ENCODE measurements at regions not wholly inside any gene's neighbourhood (a gene's known extent, or its start where the extent isn't known, plus 50 kb on each side); places are given as distances from the start of the nearest gene placed in this dataset.

GRCh38 chr5:133698646-133699526 lies 86.5 kb upstream of the FSTL4 start:
- TF ChIP-seq, protein P1, sequence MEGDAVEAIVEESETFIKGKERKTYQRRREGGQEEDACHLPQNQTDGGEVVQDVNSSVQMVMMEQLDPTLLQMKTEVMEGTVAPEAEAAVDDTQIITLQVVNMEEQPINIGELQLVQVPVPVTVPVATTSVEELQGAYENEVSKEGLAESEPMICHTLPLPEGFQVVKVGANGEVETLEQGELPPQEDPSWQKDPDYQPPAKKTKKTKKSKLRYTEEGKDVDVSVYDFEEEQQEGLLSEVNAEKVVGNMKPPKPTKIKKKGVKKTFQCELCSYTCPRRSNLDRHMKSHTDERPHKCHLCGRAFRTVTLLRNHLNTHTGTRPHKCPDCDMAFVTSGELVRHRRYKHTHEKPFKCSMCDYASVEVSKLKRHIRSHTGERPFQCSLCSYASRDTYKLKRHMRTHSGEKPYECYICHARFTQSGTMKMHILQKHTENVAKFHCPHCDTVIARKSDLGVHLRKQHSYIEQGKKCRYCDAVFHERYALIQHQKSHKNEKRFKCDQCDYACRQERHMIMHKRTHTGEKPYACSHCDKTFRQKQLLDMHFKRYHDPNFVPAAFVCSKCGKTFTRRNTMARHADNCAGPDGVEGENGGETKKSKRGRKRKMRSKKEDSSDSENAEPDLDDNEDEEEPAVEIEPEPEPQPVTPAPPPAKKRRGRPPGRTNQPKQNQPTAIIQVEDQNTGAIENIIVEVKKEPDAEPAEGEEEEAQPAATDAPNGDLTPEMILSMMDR (IDR thresholded peaks at IDR 0.05; ENCODE audit: low read depth, low read length): no peak
- H3K4me3 ChIP-seq (ENCODE audit: low read depth, low read length): no peak overlapping the region
- no peak for DNase-seq (ENCODE audit: low read depth, low spot score)
- in situ Hi-C loops (cut with HindIII; ENCODE audit: low sequenced_read_pairs): no loop called here

- no peak overlapping the region for H3K4me3 ChIP-seq (ENCODE audit: low read depth, low read length)
- in situ Hi-C loops (cut with HindIII; ENCODE audit: low sequenced_read_pairs): no loop called here
- TF ChIP-seq, protein P1 (IDR thresholded peaks at IDR 0.05; ENCODE audit: low read depth, low read length): no peak
- no peak for DNase-seq (ENCODE audit: low read depth, low spot score)
These were observed 85.9 kb upstream of the FSTL4 start for GRCh38 chr5:133698259-133698554.

GRCh38 chr5:133697536-133698258 lies 85.4 kb upstream of the FSTL4 start:
- H3K4me3 ChIP-seq (ENCODE audit: low read depth, low read length): no peak overlapping the region
- in situ Hi-C loops (cut with HindIII; ENCODE audit: low sequenced_read_pairs): no loop called here
- TF ChIP-seq, protein P1 (IDR thresholded peaks at IDR 0.05; ENCODE audit: low read depth, low read length): no peak
- DNase-seq (ENCODE audit: low read depth, low spot score): no peak

GRCh38 chr5:133696782-133697507 lies 84.6 kb upstream of the FSTL4 start:
- DNase-seq (ENCODE audit: low read depth, low spot score): no peak
- TF ChIP-seq, protein P1 (IDR thresholded peaks at IDR 0.05; ENCODE audit: low read depth, low read length): no peak
- in situ Hi-C loops (cut with HindIII; ENCODE audit: low sequenced_read_pairs): no loop called here
- H3K4me3 ChIP-seq (ENCODE audit: low read depth, low read length): no peak overlapping the region

- DNase-seq (ENCODE audit: low read depth, low spot score): no peak
- TF ChIP-seq, protein P1 (IDR thresholded peaks at IDR 0.05; ENCODE audit: low read depth, low read length): no peak
- in situ Hi-C loops (cut with HindIII; ENCODE audit: low sequenced_read_pairs): no loop called here
- no peak overlapping the region for H3K4me3 ChIP-seq (ENCODE audit: low read depth, low read length)
These were observed 83.8 kb upstream of the FSTL4 start for GRCh38 chr5:133696006-133696584.

DNA sequence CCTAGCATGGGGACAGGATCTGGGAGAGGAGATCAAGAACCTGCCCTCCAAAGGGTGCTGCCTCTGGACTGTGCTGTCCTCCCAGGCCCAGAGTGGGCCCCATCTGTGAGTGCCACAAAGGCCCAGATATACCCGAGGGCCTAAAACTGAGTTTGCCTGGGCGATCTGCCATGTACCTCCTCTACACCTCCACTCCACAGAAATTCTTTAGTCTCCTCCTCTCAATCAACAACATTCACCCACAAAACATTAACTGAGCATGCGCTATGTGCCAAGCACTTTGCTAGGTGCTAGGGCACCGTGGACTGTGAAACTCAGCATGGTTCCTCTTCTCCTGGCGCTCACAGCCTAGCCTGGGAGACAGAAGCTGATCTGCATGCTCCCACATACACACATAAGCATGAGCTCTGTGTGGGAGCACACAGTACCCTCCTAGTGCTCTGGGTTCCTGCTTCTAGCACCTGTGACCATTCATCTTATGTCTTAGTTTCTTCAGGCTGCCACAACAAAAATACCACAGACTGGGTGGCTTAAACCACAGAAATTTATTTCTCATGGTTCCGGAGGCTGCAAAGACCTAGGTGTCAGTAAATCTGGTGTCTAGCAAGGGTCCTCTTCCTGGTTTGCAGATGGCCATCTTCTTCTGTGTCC lies 82.0 kb upstream of the FSTL4 start:
- TF ChIP-seq, protein P1 (IDR thresholded peaks at IDR 0.05; ENCODE audit: low read depth, low read length): no peak
- in situ Hi-C loops (cut with HindIII; ENCODE audit: low sequenced_read_pairs): no loop called here
- no peak overlapping the region for H3K4me3 ChIP-seq (ENCODE audit: low read depth, low read length)
- DNase-seq (ENCODE audit: low read depth, low spot score): no peak
